H54 (cell line): ENCODE measurements at regions not wholly inside any gene's neighbourhood (a gene's known extent, or its start where the extent isn't known, plus 50 kb on each side); places are given as distances from the start of the nearest gene placed in this dataset.

Experiments used
- DNase-seq: peaks from one replicate; pipeline ENCODE4 v3.0.0; 2011; ENCODE audit warnings: low spot score, mixed read lengths; ENCODE audit not compliant: insufficient read length
- FAIRE-seq: peaks from 3 replicates; lab custom pipeline; 2011; peaks lifted over from hg19 to GRCh38; lab: Jason Lieb, UNC
- POLR2A ChIP-seq: IDR thresholded peaks from 2 replicates; pipeline ENCODE4 v1.6.1; 2011; ENCODE audit warnings: low read depth, mild to moderate bottlenecking, low read length

GRCh38 chr13:74084375-74084935 is 49.7 kb downstream of the KLF12 start:
- TF ChIP-seq POLR2A, result no peak
- FAIRE-seq, result no peak

GRCh38 chr13:74082741-74083160 is 51.5 kb downstream of the KLF12 start:
- FAIRE-seq (no peak), DNase-seq (no peak)
- no peak for TF ChIP-seq POLR2A

More at GRCh38 chr13:74084375-74084935, 49.7 kb downstream of the KLF12 start:
- no peak for DNase-seq

- no peak for FAIRE-seq
- no peak for DNase-seq
- no peak for TF ChIP-seq POLR2A
Observed at GRCh38 chr13:74080762-74081161, 53.4 kb downstream of the KLF12 start.

GRCh38 chr13:74077792-74078191 is 56.4 kb downstream of the KLF12 start:
- FAIRE-seq, result no peak
- no peak for DNase-seq
- no peak for TF ChIP-seq POLR2A

- DNase-seq (no peak), FAIRE-seq (no peak)
- TF ChIP-seq POLR2A, result no peak
Observed at GRCh38 chr13:74077375-74077774, 56.8 kb downstream of the KLF12 start.

DNA sequence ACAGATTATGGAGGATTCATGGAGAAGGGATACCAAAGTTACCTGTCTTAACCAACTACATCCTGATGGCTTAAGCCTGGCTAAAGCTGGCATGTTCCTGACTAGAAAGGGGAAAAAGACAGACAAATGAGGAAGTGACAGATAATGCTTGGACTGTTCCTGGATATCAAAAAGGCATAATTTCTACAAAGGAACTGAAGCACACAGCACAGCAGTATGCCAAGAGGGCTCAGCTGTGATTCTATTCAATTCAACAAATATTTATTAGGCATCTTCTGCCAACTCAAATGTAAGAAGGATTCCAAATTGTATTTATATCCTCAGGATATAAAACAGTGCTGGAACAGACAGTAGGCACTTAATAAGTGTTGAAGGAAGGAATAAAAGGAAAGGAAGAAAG is 59.5 kb downstream of the KLF12 start:
- DNase-seq (no peak), FAIRE-seq (peak; percentile 83)
- no peak for TF ChIP-seq POLR2A

GRCh38 chr13:74073274-74073673 is 60.9 kb downstream of the KLF12 start:
- no peak for DNase-seq
- no peak for TF ChIP-seq POLR2A
- no peak for FAIRE-seq

GRCh38 chr13:74070513-74070912 is 63.7 kb downstream of the KLF12 start:
- FAIRE-seq, result no peak
- no peak for TF ChIP-seq POLR2A
- no peak for DNase-seq

DNA sequence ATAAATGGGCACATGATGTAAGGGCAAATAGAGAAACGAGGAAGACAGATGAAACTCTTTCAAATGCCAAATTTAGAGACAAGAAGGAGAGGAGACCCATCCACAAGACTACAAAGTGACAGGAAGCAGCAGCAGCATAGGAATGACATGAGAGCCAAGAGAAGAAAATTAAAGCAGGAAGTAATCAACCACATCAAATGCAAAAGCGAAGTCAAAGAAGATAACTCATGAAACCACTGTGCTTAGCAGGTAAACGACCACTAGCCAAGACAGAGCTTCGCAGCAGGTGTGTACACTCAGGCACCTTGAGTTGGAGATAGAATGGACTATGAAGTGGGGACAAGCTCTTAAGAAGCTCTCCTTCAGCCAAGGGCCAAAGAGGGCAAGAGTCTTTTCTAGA is 64.1 kb downstream of the KLF12 start:
- DNase-seq, result no peak
- TF ChIP-seq POLR2A, result no peak
- no peak for FAIRE-seq

DNA sequence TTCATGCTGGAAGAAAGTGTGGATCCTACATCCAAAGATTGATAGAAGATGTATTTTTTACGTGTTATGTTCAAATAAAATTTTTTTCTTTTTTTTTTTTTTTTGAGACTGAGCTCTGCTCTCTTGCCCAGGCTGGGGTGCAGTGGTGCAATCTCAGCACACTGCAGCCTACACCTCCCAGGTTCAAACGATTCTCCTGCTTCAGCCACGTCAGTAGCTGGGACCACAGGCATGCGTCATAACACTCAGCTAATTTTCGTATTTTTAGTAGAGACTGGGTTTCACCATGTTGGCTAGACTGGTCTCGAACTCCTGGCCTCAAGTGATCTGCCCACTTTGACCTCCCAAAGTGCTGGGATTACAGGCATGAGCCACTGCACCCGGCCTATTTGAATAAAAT is 65.7 kb downstream of the KLF12 start:
- FAIRE-seq (no peak), DNase-seq (no peak)
- no peak for TF ChIP-seq POLR2A

DNA sequence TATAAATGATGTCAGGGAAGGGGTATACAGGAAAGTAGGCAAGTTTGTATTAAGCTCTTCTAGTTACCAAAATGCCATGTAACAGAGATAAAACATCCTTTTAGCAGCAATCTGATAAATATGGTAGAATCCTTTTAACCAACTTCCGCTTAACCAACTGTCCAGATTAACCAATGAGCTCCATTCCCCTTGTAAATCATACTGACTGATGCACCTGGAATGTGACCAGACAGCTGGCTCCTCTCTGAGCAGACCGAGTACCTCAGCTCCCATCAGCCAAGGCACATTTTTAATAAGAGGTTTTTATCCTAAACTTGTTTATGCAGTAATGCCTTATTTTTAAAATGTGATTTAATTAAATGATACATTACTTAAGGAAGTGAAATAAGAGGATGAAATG is 66.4 kb downstream of the KLF12 start:
- no peak for FAIRE-seq
- no peak for TF ChIP-seq POLR2A

GRCh38 chr13:74066937-74067336 is 67.3 kb downstream of the KLF12 start:
- no peak for TF ChIP-seq POLR2A
- FAIRE-seq (no peak), DNase-seq (no peak)

More for the DNA sequence above, 66.4 kb downstream of the KLF12 start:
- DNase-seq, result no peak

DNA sequence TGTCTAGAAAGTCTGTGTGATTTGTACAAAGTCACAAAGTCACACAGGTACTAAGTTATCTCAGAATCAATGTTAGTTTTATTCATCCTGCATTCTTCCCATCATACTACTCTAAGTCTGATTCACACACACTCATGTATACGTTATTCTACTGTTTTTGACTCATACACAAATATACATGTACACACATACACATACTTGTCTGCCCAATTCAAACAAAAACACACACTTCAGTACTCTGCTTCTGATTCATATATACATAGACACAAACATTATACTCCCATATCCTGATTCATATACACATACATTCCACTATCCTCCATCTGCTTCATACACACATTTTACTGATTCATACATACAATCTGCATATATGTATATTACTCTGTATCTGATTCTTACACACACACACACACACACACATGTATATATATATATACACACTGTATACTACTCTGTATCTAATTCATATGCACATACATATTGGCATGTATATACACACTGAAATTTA is 69.3 kb downstream of the KLF12 start:
- FAIRE-seq, result peak; percentile 87
- no peak for TF ChIP-seq POLR2A

DNA sequence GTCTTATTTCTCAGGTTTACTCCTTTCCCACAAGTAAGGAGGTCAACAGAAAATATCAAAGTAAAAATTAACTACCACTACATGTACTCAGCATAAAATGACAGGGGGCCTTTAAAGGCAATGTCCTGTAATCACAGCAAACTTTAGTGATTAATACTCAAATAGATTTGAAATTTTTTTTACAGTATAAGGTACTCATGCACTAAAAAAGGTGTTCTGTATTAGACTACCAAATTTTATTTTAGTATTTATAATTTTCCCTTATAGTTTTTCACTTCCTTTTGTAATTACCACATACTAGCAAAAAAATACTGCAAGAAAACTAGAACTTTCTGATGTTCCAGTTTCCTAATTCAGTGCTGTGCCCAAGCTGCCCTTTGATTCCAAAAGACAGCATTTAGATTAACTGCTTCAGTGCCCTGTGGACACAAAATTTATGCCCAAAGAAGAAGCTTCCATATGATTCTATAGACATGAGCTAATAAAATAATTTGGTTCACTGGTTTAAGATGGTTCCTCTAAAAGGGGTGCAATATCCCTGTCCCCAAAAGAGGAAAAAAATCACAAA is 70.6 kb downstream of the KLF12 start:
- DNase-seq (no peak), FAIRE-seq (no peak)
- no peak for TF ChIP-seq POLR2A

More for the DNA sequence above, 69.3 kb downstream of the KLF12 start:
- no peak for DNase-seq

DNA sequence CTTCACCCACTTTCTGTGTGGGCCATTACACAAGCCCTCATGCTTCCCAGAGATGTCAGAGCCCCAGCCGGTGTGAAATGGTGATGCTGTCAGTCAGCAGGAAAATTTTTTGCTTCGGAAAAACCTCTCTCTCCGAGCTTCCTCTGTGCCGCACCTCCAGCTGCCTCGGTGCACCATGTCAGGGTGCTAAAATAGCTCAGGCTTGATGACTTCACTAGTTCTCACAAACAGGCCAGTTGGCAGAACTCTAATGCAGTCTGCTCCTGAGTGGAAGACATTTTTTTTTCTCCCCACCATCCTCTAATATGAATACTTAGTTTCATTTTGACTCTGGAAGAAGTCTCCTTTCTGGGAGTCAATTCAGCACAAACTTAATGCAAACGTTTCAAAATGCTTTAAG is 71.3 kb downstream of the KLF12 start:
- FAIRE-seq (peak; percentile 33), DNase-seq (no peak)
- no peak for TF ChIP-seq POLR2A

GRCh38 chr13:74061926-74062595 is 72.1 kb downstream of the KLF12 start:
- no peak for TF ChIP-seq POLR2A
- FAIRE-seq (peak; percentile 81), DNase-seq (no peak)
